HCT116 (cell line): ENCODE measurements at regions not wholly inside any gene's neighbourhood (a gene's known extent, or its start where the extent isn't known, plus 50 kb on each side); places are given as distances from the start of the nearest gene placed in this dataset.

Experiments used
- RAD21 ChIP-seq: IDR thresholded peaks from 2 replicates; pipeline ENCODE4 v1.6.1; 2012; ENCODE audit warnings: low read depth, mild to moderate bottlenecking
- REST ChIP-seq: IDR thresholded peaks from 2 replicates; pipeline ENCODE4 v1.6.1; 2012; ENCODE audit warnings: low read depth
- TF ChIP-seq, protein P1 (sequence below), 3 experiments: fragments of 200-600 bp in 1 of 3; sonication (generic) in 1 of 3; IDR thresholded peaks in 2 of 3; conservative IDR thresholded peaks in 1 of 3; 2 replicates each; pipeline ENCODE4 v1.5.1; 2012 to 2017; ENCODE audit warnings: low read depth in 2 of 3, low read length in 2 of 3, antibody characterized with exemption in 1 of 3, borderline replicate concordance in 1 of 3, control low read depth in 1 of 3, mild to moderate bottlenecking in 1 of 3, mixed read lengths in 1 of 3, mixed run types in 1 of 3, moderate library complexity in 1 of 3; ENCODE audit not compliant: insufficient read depth in 1 of 3

GRCh38 chr13:28563609-28564008, 68.7 kb upstream of the FLT1 start:
- TF ChIP-seq REST (no peak), RAD21 (no peak)
- TF ChIP-seq, protein P1, sequence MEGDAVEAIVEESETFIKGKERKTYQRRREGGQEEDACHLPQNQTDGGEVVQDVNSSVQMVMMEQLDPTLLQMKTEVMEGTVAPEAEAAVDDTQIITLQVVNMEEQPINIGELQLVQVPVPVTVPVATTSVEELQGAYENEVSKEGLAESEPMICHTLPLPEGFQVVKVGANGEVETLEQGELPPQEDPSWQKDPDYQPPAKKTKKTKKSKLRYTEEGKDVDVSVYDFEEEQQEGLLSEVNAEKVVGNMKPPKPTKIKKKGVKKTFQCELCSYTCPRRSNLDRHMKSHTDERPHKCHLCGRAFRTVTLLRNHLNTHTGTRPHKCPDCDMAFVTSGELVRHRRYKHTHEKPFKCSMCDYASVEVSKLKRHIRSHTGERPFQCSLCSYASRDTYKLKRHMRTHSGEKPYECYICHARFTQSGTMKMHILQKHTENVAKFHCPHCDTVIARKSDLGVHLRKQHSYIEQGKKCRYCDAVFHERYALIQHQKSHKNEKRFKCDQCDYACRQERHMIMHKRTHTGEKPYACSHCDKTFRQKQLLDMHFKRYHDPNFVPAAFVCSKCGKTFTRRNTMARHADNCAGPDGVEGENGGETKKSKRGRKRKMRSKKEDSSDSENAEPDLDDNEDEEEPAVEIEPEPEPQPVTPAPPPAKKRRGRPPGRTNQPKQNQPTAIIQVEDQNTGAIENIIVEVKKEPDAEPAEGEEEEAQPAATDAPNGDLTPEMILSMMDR (IDR thresholded peaks at IDR 0.05 in 2 of 3, conservative IDR thresholded peaks at IDR 0.05 in 1 of 3; ENCODE audit: borderline replicate concordance in 1 of 3, insufficient read depth in 1 of 3, low read depth in 2 of 3, low read length in 2 of 3), result no peak
